Stimulated activated CD4-positive, alpha-beta T cell treated with anti-CD3 and anti-CD28 coated beads, Interleukin-4, amount 100 ng/mL, for 24 hours (primary cell): ENCODE measurements at regions not wholly inside any gene's neighbourhood (a gene's known extent, or its start where the extent isn't known, plus 50 kb on each side); places are given as distances from the start of the nearest gene placed in this dataset.
"Not testable (repeated sequence)": the region's sequence is repeated elsewhere in the genome, so short reads cannot be mapped to it uniquely, and the experiment has no call there.

ENCODE experiments used
- DNase-seq: peaks from one replicate; pipeline ENCODE4 v3.0.0-alpha.2; 2020

GRCh38 chr11:15300341-15300740 lies 185.6 kb downstream of the INSC start:
- DNase-seq: no peak

DNA sequence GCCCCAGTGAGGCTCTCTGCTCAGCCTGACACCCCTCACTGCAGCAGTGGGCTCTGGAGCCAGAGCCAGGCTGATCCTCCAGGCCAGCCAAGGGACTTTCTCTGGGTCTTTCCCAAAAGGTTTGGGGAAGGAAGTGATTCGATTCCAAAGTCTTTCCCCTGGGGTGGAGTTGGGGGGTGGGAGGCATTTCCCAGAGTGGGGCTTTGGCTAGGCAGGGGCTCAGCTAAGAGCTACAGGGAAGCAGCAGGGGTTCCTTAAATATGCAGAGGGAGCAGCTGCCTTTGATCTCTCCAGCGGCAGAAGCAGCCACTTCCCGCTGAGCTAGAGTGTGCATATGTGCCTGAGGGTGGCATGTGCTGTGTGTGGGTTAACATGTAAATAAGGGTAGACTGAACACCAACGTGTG lies 192.9 kb downstream of the INSC start:
- DNase-seq: no peak

GRCh38 chr11:15308840-15309239 lies 194.1 kb downstream of the INSC start:
- DNase-seq: no peak

DNA sequence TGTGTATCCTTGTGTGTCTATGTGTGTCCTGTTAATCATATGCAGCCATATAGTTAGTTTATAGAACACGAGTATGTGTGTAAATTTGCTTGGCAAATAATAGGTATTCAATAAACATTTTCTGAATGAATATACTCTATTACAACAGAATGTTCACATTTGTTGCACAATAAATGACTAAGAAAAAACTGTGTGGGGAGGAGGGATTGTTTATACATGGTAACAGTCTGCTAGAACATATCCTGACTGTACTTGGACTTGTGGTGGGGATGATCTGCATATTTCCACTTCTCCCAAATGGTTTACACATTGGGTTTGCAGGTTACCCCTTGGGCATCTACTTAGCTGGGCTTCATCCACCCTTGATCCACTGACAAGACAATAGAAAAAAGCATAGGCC lies 194.6 kb downstream of the INSC start:
- no peak for DNase-seq

DNA sequence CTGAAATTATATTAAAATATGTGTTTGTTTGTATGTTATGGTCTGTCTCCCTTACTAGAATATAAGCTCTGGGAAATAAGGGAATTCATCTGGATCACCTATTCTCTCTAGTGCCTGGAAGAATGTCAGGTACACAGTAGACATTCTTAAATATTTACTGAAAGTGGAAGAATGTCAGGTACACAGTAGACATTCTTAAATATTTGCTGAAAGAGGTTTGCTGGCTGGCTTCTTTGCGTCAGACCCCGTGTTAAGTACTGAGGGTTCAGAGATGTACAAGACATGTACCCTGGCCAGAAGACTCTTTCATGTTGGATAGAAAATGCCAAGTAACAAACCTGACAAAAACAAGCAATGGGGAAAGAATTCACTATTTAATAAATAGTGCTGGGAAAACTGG lies 199.1 kb downstream of the INSC start:
- DNase-seq: no peak

- DNase-seq: no peak
Observed at GRCh38 chr11:15318814-15319213, 204.1 kb downstream of the INSC start.

DNA sequence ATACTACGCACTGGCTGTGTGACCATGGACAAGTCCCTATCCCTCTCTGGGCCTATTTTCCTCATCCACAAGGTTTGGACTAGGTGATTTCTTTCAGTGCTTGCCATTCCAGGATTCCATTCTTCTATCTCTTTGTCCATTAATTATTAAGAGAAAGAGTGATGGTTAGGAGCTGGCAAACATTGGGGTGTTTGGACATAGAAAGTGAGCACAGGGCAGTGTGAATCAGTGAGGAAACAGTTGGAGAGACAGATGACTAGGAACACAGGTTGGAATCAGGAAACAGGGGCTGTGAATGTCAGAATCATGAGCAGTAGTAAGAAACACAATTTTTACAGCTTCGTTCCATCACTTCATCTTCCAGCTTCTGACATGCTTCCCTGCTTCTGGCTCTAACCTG lies 211.8 kb downstream of the INSC start:
- no peak for DNase-seq

DNA sequence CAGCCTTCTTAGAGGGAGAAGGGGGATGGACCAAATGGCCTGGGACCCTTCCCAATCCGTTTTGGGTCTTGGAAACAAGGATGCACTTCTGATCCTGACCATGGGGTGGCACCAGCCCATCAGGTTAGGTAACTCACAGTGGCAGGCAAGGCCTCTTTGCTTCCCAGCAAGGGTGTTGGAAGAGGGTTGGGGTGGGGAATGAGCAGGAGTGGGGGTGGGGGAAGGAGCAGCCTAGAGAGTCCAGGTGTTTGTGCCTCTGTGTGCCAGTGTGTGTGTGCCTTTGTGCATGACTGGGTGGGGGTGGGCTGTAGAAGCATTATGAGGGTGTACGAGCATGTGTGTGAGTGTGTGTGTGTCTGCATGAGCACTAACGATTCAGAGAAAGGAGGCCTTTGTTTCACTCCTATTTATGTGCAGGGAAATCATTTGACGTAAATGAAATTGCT lies 213.1 kb downstream of the INSC start:
- DNase-seq: no peak

GRCh38 chr11:15333407-15333806 lies 218.7 kb downstream of the INSC start:
- DNase-seq: no peak

GRCh38 chr11:15334766-15335165 lies 220.0 kb downstream of the INSC start:
- no peak for DNase-seq

GRCh38 chr11:15336021-15336420 lies 221.3 kb downstream of the INSC start:
- DNase-seq: no peak

- DNase-seq: no peak
Observed at GRCh38 chr11:15339302-15339701, 224.6 kb downstream of the INSC start.

DNA sequence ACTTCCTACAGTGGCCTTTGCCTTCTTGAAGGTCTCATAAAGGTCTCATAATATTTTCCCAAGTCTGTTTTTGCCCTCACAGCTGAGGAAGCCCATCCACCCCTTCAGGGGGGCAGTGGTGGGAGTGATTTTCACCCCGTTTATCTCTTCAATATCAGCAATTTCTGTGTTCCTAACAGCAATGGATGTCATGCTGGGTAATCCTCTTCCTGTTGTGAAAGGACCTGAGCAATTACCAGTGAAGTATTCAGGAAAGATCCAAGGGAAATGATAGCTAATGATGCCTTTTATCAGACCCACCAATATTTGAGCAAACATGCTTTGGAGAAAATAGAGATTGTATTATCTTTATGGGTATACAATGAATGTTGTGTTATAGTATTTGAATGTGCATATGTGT lies 226.9 kb downstream of the INSC start:
- DNase-seq: no peak

- DNase-seq: no peak
Observed at GRCh38 chr11:15342163-15342562, 227.4 kb downstream of the INSC start.

DNA sequence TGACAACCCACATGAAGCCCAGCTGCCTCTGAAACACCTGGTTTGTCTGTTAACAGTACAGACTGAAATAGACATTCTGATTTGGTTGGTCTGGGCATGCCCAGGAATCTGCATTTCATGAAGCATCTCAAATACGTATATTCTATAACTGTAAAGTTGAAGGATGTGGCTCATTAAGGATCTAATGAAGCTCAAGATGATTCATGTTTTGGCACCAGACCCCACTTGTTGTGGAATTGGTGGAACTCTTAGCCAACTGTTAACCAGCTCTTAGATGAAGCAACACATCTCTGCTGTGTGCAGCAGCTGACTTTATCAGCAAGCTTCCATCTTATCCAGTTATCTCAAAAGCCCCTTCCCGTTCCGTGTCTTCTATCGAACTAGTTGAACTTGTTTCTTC lies 232.2 kb downstream of the INSC start:
- no peak for DNase-seq

GRCh38 chr11:15347969-15348734 lies 233.4 kb downstream of the INSC start:
- no peak for DNase-seq

DNA sequence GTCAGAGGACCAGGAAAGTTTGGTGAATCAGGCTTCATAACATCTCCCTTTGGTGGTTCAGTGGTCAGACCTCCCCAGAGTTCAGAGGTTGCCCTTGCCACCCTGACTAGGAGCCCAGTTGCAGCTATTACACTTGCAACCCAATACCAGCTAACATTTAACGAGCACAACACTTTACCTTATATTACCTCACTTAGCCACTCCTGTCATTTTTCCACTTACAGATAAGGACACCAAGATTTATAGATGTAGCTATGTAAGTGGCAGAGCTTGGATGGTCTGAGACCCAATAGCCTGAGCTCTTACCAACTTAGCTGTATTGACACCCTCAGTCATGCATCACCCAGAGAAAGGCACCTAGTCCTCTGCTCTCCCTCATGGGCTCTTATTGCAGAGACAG lies 234.7 kb downstream of the INSC start:
- DNase-seq: no peak

DNA sequence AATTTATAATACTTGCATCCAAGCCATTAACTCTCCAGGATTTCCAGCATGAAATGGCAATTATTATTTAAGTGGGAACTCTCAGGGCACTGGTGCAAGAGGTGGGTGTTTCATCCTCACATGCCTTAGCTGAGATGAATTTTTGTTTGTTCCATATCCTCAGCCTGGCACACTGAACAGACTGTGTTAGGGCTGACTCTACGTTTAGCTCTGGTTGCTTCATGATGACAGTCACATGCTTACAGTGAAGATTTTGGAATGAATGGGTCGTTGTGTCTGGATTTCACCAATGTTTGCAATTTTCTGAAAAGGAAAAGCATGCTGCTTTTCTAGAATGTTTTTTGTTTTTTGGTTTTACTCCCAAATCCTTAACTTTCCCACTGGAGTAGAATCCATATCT lies 246.6 kb downstream of the INSC start:
- no peak for DNase-seq

DNA sequence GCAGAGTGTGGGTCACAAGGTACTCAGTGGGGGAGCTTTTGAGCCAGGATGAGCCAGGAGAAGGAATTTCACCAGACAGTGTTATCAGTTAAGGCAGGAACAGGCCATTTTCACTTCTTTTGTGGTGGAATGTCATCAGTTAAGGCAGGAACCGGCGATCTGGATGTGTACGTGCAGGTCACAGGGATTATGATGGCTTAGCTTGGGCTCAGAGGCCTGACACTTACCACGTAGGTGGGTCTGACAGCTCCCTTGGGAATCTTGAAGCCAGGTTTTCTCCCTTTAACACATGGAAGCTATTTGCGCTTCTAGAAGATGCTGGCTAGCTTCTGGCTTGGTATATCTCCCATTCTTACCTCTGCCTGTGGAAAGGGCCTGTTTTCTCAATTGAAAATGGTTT lies 250.6 kb downstream of the INSC start:
- DNase-seq: not testable (repeated sequence)

DNA sequence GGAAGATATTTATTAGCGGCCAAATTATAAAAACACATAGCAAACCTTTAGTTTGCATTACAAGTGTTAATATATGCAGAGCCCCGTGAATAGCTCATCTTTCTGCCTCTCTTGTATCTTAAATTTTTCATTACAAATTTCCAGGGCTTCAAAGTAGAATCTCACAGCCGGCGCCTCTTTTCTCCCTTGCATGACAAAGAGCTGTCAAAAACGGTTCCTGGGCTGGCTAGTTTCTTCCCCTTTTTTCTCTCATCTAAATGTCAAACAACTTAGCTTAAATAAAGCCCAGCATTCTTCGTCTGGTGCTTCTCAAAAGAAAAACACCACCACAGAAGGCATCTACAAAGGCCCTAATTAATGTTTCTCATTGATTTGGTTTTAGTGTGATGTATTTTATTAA lies 253.0 kb downstream of the INSC start:
- DNase-seq: no peak

- no peak for DNase-seq
Observed at GRCh38 chr11:15370495-15371147, 255.9 kb downstream of the INSC start.

DNA sequence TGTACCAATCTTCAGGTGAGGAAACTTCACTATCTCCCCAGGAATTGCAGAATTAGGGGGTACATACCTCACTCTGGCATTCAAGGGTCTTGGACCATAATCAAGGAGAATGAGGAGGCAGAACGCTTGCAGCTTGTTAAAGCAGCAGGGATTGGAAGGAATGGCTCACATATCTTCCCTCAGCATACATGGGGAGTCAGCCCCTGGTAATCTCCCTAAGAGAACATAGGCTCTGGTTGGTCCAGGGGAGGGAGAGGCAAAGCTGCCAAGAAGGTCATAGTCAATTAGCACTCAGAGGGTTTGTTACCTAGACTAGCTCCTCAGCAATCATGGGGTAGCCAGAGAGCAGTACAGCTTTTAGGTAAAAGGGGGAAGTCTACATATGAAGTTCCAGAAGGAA lies 256.8 kb downstream of the INSC start:
- no peak for DNase-seq

DNA sequence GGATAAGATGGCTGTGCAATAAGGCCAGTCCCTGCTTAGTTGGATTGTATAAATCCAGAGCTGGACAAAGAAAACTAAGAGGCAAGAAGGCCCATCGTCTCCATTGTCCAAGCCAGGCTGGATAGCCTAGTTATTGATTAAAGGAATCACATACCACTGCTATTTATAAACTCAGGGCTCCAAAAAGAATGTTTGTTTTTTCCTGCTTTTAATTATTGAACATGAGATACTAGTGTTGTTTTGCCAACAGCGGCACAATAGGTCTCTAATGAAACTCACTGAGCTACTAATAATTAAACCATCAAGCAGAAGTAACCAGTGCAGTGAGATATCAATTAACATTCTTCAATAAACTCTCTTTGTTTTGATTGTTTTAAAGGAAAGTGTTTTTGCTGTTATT lies 259.7 kb downstream of the INSC start:
- no peak for DNase-seq

- DNase-seq: no peak
Observed at GRCh38 chr11:15378941-15379340, 264.2 kb downstream of the INSC start.

GRCh38 chr11:15379483-15379882 lies 264.8 kb downstream of the INSC start:
- DNase-seq: no peak
